GM23248 (cell line): ENCODE measurements at regions not wholly inside any gene's neighbourhood (a gene's known extent, or its start where the extent isn't known, plus 50 kb on each side); places are given as distances from the start of the nearest gene placed in this dataset.

Experiments
- DNase-seq: peaks from one replicate; pipeline ENCODE4 v3.0.0-alpha.2; 2015
- H2AFZ ChIP-seq: fragments of 200-600 bp; sonication (generic); 2 replicates; pipeline ENCODE4 v1.6.1; 2016; ENCODE audit warnings: antibody characterized with exemption
- H3F3A ChIP-seq: fragments of 200-600 bp; sonication (generic); 2 replicates; pipeline ENCODE4 v1.6.1; 2016; ENCODE audit warnings: mild to moderate bottlenecking, antibody characterized with exemption, mixed run types; ENCODE audit not compliant: insufficient read depth
- H3K27ac ChIP-seq: fragments of 200-600 bp; sonication (generic); 2 replicates; pipeline ENCODE4 v1.5.1; 2016; ENCODE audit warnings: mild to moderate bottlenecking
- H3K27me3 ChIP-seq: fragments of 200-600 bp; sonication (generic); replicated peaks from 2 replicates; pipeline ENCODE4 v1.6.1; 2016; ENCODE audit warnings: mild to moderate bottlenecking; ENCODE audit not compliant: insufficient read depth
- H3K36me3 ChIP-seq: fragments of 200-600 bp; sonication (generic); 2 replicates; pipeline ENCODE4 v1.6.1; 2016; ENCODE audit warnings: low read depth, mild to moderate bottlenecking
- H3K4me1 ChIP-seq: fragments of 200-600 bp; sonication (generic); 2 replicates; pipeline ENCODE4 v1.6.1; 2016; ENCODE audit warnings: mild to moderate bottlenecking; ENCODE audit not compliant: insufficient read depth
- H3K4me2 ChIP-seq: fragments of 200-600 bp; sonication (generic); one replicate; pipeline ENCODE4 v1.6.1; 2016; ENCODE audit warnings: mild to moderate bottlenecking; ENCODE audit not compliant: unreplicated experiment
- H3K4me3 ChIP-seq: fragments of 200-600 bp; sonication (generic); 2 replicates; pipeline ENCODE4 v1.5.1; 2016; ENCODE audit warnings: mild to moderate bottlenecking
- H3K79me2 ChIP-seq: fragments of 200-600 bp; sonication (generic); 2 replicates; pipeline ENCODE4 v1.6.1; 2016; ENCODE audit warnings: mild to moderate bottlenecking; ENCODE audit not compliant: insufficient read depth
- H3K9ac ChIP-seq: fragments of 200-600 bp; sonication (generic); 2 replicates; pipeline ENCODE4 v1.6.1; 2016; ENCODE audit warnings: mild to moderate bottlenecking
- H3K9me2 ChIP-seq: fragments of 200-600 bp; sonication (generic); 2 replicates; pipeline ENCODE4 v1.6.1; 2016; ENCODE audit warnings: mixed run types, mild to moderate bottlenecking, moderate library complexity; ENCODE audit not compliant: insufficient read depth
- H3K9me3 ChIP-seq: fragments of 200-600 bp; sonication (generic); one replicate; pipeline ENCODE4 v1.6.1; 2017; ENCODE audit warnings: low read depth
- H4K20me1 ChIP-seq: fragments of 200-600 bp; sonication (generic); 2 replicates; pipeline ENCODE4 v1.6.0; 2016; ENCODE audit not compliant: insufficient read depth
- EZH2 ChIP-seq: fragments of 200-600 bp; sonication (generic); IDR thresholded peaks from 2 replicates; pipeline ENCODE4 v1.6.1; 2018; ENCODE audit warnings: antibody characterized with exemption, mild to moderate bottlenecking; ENCODE audit not compliant: insufficient read depth, poor library complexity, severe bottlenecking
- EZH2phosphoT487 ChIP-seq: fragments of 200-600 bp; sonication (generic); IDR thresholded peaks from 2 replicates; pipeline ENCODE4 v1.6.1; 2018; ENCODE audit warnings: antibody characterized with exemption, moderate library complexity, mild to moderate bottlenecking, low read depth; ENCODE audit not compliant: insufficient read depth
- WGBS, 2 experiments: methylation state at CpG; one replicate each; pipeline ENCODE4 v1.1.6; 2015 to 2017; ENCODE audit warnings: low lambda C conversion rate in 2 of 2, low coverage in 1 of 2; ENCODE audit errors: missing lambda C conversion rate in 2 of 2; 5-methylcytosine and 5-hydroxymethylcytosine counted together
- in situ Hi-C: fragments of 300-500 bp; cut with MboI; formaldehyde crosslinking; loops from 2 replicates; pipeline ENCODE4 v1.15.0; 2020

GRCh38 chr6:46072866-46073265 is 56.9 kb upstream of the ENPP4 start:
- Histone ChIP-seq H3F3A (no peaks in the 10 kb centered on the region), H3K79me2 (no peaks in the 10 kb centered on the region), H3K4me2 (no peak overlapping the region), H3K36me3 (no peaks in the 10 kb centered on the region), H3K9me2 (no peaks in the 10 kb centered on the region), H3K27ac (no peak overlapping the region), H4K20me1 (no peaks in the 10 kb centered on the region), H3K9ac (no peak overlapping the region), H3K9me3 (no peaks in the 10 kb centered on the region), H3K27me3 (peaks cover 10% of the 10 kb centered on the region; the same call in 1 of the 2 replicates), H3K4me3 (no peak overlapping the region), H3K4me1 (no peaks in the 10 kb centered on the region), H2AFZ (no peak overlapping the region)
- TF ChIP-seq EZH2 (no peak), EZH2phosphoT487 (no peak)
- in situ Hi-C loops: no loop called here
- 32 to 46% methylated on average over 1 of the region's 1 CpG for WGBS, 2 experiments
- DNase-seq: no peak

- H3K27me3 ChIP-seq: no peaks in the 10 kb centered on the region; the same call in 1 of the 2 replicates
Measured at GRCh38 chr6:46078294-46078693, 51.5 kb upstream of the ENPP4 start.

GRCh38 chr6:46079061-46079460 is 50.7 kb upstream of the ENPP4 start:
- TF ChIP-seq EZH2: no peak
- TF ChIP-seq EZH2phosphoT487: no peak
- H3K4me1 ChIP-seq: no peaks in the 10 kb centered on the region
- no peak overlapping the region for H3K4me3 ChIP-seq
- H3K9me3 ChIP-seq: no peaks in the 10 kb centered on the region
- WGBS, 2 experiments: 33 to 39% methylated on average over 2 of the region's 2 CpGs
- H2AFZ ChIP-seq: no peak overlapping the region
- H3K27ac ChIP-seq: no peak overlapping the region
- no peaks in the 10 kb centered on the region for H3K9me2 ChIP-seq
- H3F3A ChIP-seq: no peaks in the 10 kb centered on the region
- H3K9ac ChIP-seq: no peak overlapping the region
- no peaks in the 10 kb centered on the region; the same call in 1 of the 2 replicates for H3K27me3 ChIP-seq
- in situ Hi-C loops: loop anchor here (25.0 kb wide), 2 partner anchors 333 to 533 kb away; no protein-coding TSS in a partner anchor
- DNase-seq: no peak
- no peaks in the 10 kb centered on the region for H3K36me3 ChIP-seq
- no peak overlapping the region for H3K4me2 ChIP-seq
- H4K20me1 ChIP-seq: no peaks in the 10 kb centered on the region
- no peaks in the 10 kb centered on the region for H3K79me2 ChIP-seq

More at GRCh38 chr6:46078294-46078693, 51.5 kb upstream of the ENPP4 start:
- H3F3A ChIP-seq: no peaks in the 10 kb centered on the region
- no peak overlapping the region for H3K27ac ChIP-seq
- in situ Hi-C loops: loop anchor here (25.0 kb wide), 2 partner anchors 334 to 534 kb away; no protein-coding TSS in a partner anchor
- H3K4me1 ChIP-seq: no peaks in the 10 kb centered on the region
- H3K4me2 ChIP-seq: no peak overlapping the region
- no peaks in the 10 kb centered on the region for H4K20me1 ChIP-seq
- no peak for TF ChIP-seq EZH2phosphoT487
- TF ChIP-seq EZH2: no peak
- 77 to 79% methylated on average over 2 of the region's 2 CpGs for WGBS, 2 experiments
- no peak overlapping the region for H2AFZ ChIP-seq
- DNase-seq: no peak
- no peaks in the 10 kb centered on the region for H3K9me3 ChIP-seq
- no peak overlapping the region for H3K9ac ChIP-seq
- H3K4me3 ChIP-seq: no peak overlapping the region
- no peaks in the 10 kb centered on the region for H3K36me3 ChIP-seq
- no peaks in the 10 kb centered on the region for H3K9me2 ChIP-seq
- no peaks in the 10 kb centered on the region for H3K79me2 ChIP-seq
